ENCODE measurements at regions not wholly inside any gene's neighbourhood (a gene's known extent, or its start where the extent isn't known, plus 50 kb on each side); places are given as distances from the start of the nearest gene placed in this dataset.

GRCh38 chr4:153988492-153989363, 199.8 kb upstream of the SFRP2 start:
- DNase-seq (ENCODE audit: low spot score), result no peak

- DNase-seq (ENCODE audit: low spot score), result no peak
Observed at GRCh38 chr4:153987291-153987690, 198.4 kb upstream of the SFRP2 start.

- DNase-seq (ENCODE audit: low spot score), result no peak
Observed at GRCh38 chr4:153976954-153977353, 188.1 kb upstream of the SFRP2 start.

GRCh38 chr4:153974452-153974851, 185.6 kb upstream of the SFRP2 start:
- no peak for DNase-seq (ENCODE audit: low spot score)

- no peak for DNase-seq (ENCODE audit: low spot score)
Observed at GRCh38 chr4:153973942-153974341, 185.1 kb upstream of the SFRP2 start.

- DNase-seq (ENCODE audit: low spot score), result no peak
Observed at GRCh38 chr4:153971899-153972298, 183.0 kb upstream of the SFRP2 start.

GRCh38 chr4:153970169-153970568, 181.3 kb upstream of the SFRP2 start:
- no peak for DNase-seq (ENCODE audit: low spot score)

- no peak for DNase-seq (ENCODE audit: low spot score)
Observed at GRCh38 chr4:153969542-153969941, 180.7 kb upstream of the SFRP2 start.

- DNase-seq (ENCODE audit: low spot score), result no peak
Observed at GRCh38 chr4:153966641-153967040, 177.8 kb upstream of the SFRP2 start.

GRCh38 chr4:153963216-153963615, 174.3 kb upstream of the SFRP2 start:
- DNase-seq (ENCODE audit: low spot score), result no peak

- no peak for DNase-seq (ENCODE audit: low spot score)
Observed at GRCh38 chr4:153962311-153963039, 173.6 kb upstream of the SFRP2 start.

GRCh38 chr4:153955327-153955726, 166.4 kb upstream of the SFRP2 start:
- DNase-seq (ENCODE audit: low spot score), result no peak

GRCh38 chr4:153954654-153955053, 165.8 kb upstream of the SFRP2 start:
- DNase-seq (ENCODE audit: low spot score), result no peak

GRCh38 chr4:153950100-153950979, 161.5 kb upstream of the SFRP2 start:
- DNase-seq (ENCODE audit: low spot score), result no peak

GRCh38 chr4:153948041-153948440, 159.2 kb upstream of the SFRP2 start:
- DNase-seq (ENCODE audit: low spot score), result no peak

- DNase-seq (ENCODE audit: low spot score), result no peak
Observed at GRCh38 chr4:153947124-153947523, 158.2 kb upstream of the SFRP2 start.

- no peak for DNase-seq (ENCODE audit: low spot score)
Observed at GRCh38 chr4:153945704-153946103, 156.8 kb upstream of the SFRP2 start.

GRCh38 chr4:153943738-153944415, 155.0 kb upstream of the SFRP2 start:
- DNase-seq (ENCODE audit: low spot score), result no peak

GRCh38 chr4:153940916-153941315, 152.0 kb upstream of the SFRP2 start:
- no peak for DNase-seq (ENCODE audit: low spot score)

- DNase-seq (ENCODE audit: low spot score), result no peak
Observed at GRCh38 chr4:153939570-153939969, 150.7 kb upstream of the SFRP2 start.

GRCh38 chr4:153938994-153939393, 150.1 kb upstream of the SFRP2 start:
- no peak for DNase-seq (ENCODE audit: low spot score)

- DNase-seq (ENCODE audit: low spot score), result no peak
Observed at GRCh38 chr4:153937289-153937688, 148.4 kb upstream of the SFRP2 start.
